Endothelial cell of umbilical vein (primary cell): ENCODE measurements at regions not wholly inside any gene's neighbourhood (a gene's known extent, or its start where the extent isn't known, plus 50 kb on each side); places are given as distances from the start of the nearest gene placed in this dataset.

Source experiments
- CTCF ChIP-seq, 2 donors: IDR thresholded peaks; 1 replicate in 1 of 2; 2 replicates in 1 of 2; pipeline ENCODE4 v1.5.1; 2011; ENCODE audit warnings: low read length in 2 of 2, mild to moderate bottlenecking in 2 of 2, moderate library complexity in 2 of 2, control low read depth in 1 of 2, inconsistent platforms in 1 of 2, low read depth in 1 of 2; ENCODE audit not compliant: insufficient read depth in 1 of 2; ENCODE audit errors: extremely low read depth in 1 of 2
- EZH2 ChIP-seq: IDR thresholded peaks from 2 replicates; pipeline ENCODE4 v1.6.1; 2012; ENCODE audit warnings: borderline replicate concordance, low read depth, mild to moderate bottlenecking, moderate library complexity, low read length, inconsistent platforms; ENCODE audit not compliant: severe bottlenecking
- JUN ChIP-seq: IDR thresholded peaks from 2 replicates; pipeline ENCODE4 v1.6.1; 2011; ENCODE audit warnings: borderline replicate concordance, low read depth; ENCODE audit not compliant: insufficient read length, insufficient read depth
- MAX ChIP-seq: IDR thresholded peaks from 2 replicates; pipeline ENCODE4 v1.6.1; 2011; ENCODE audit not compliant: insufficient read depth, insufficient read length
- MYC ChIP-seq: IDR thresholded peaks from one replicate; pipeline ENCODE4 v1.6.1; 2011; ENCODE audit warnings: mild to moderate bottlenecking, low read depth, low read length
- POLR2A ChIP-seq: IDR thresholded peaks from 2 replicates; pipeline ENCODE4 v1.6.1; 2012; ENCODE audit warnings: low read depth, mild to moderate bottlenecking, control low read depth, low read length
- POLR2AphosphoS5 ChIP-seq: IDR thresholded peaks from 2 replicates; pipeline ENCODE4 v1.6.1; 2012; ENCODE audit warnings: low read depth, mild to moderate bottlenecking, control low read depth, low read length, moderate library complexity; ENCODE audit not compliant: insufficient read depth

GRCh38 chr5:82784521-82784920 is 292.7 kb downstream of the TMEM167A start:
- TF ChIP-seq CTCF (IDR thresholded peaks at IDR 0.05; ENCODE audit: extremely low read depth in 1 of 2, insufficient read depth in 1 of 2, low read depth in 1 of 2, low read length in 2 of 2) (no peak), MYC (no peak), POLR2A (no peak), POLR2AphosphoS5 (no peak), MAX (no peak), EZH2 (no peak), JUN (no peak)
